B cell (primary cell): ENCODE measurements at regions not wholly inside any gene's neighbourhood (a gene's known extent, or its start where the extent isn't known, plus 50 kb on each side); places are given as distances from the start of the nearest gene placed in this dataset.

Experiments
- EZH2 ChIP-seq: IDR thresholded peaks from 2 replicates; pipeline ENCODE4 v1.6.1; 2012; ENCODE audit warnings: borderline replicate concordance, low read depth, mild to moderate bottlenecking, moderate library complexity, low read length; ENCODE audit not compliant: insufficient read depth, poor library complexity, severe bottlenecking
- TF ChIP-seq, protein P1 (sequence below): fragments of 200-600 bp; IDR thresholded peaks from one replicate; pipeline ENCODE4 v1.8.0; 2022; ENCODE audit warnings: antibody characterized with exemption, mild to moderate bottlenecking

DNA sequence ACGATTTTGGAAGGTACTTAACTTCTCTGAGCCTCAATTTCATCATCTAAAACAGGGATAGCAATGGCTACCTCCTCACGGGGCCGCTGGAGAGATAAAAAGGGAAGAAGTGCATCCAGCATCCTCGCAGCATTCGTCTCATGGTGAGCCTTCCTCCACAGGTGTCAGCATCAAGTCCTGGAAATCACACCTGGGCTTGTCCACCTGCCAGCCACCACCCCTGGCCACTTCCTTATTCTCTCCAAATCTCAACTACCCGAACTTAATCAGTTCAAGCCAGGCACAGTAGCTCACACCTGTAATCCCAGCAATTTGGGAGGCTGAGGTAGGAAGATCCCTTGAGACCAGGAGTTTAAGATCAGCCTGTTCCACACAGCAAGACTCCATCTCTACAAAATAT lies 234.5 kb downstream of the LY86 start:
- TF ChIP-seq, protein P1, sequence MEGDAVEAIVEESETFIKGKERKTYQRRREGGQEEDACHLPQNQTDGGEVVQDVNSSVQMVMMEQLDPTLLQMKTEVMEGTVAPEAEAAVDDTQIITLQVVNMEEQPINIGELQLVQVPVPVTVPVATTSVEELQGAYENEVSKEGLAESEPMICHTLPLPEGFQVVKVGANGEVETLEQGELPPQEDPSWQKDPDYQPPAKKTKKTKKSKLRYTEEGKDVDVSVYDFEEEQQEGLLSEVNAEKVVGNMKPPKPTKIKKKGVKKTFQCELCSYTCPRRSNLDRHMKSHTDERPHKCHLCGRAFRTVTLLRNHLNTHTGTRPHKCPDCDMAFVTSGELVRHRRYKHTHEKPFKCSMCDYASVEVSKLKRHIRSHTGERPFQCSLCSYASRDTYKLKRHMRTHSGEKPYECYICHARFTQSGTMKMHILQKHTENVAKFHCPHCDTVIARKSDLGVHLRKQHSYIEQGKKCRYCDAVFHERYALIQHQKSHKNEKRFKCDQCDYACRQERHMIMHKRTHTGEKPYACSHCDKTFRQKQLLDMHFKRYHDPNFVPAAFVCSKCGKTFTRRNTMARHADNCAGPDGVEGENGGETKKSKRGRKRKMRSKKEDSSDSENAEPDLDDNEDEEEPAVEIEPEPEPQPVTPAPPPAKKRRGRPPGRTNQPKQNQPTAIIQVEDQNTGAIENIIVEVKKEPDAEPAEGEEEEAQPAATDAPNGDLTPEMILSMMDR: no peak
- TF ChIP-seq EZH2: no peak
